Neural progenitor cell (in vitro differentiated cells): ENCODE measurements at regions not wholly inside any gene's neighbourhood (a gene's known extent, or its start where the extent isn't known, plus 50 kb on each side); places are given as distances from the start of the nearest gene placed in this dataset.

ENCODE experiments used
- DNase-seq: peaks from one replicate; pipeline ENCODE4 v3.0.0-alpha.2; 2016; ENCODE audit warnings: low spot score
- H2AFZ ChIP-seq: fragments of 200-600 bp; sonication (generic); replicated peaks from 2 replicates; pipeline ENCODE4 v1.6.1; 2016; ENCODE audit warnings: antibody characterized with exemption
- H3F3A ChIP-seq: fragments of 200-600 bp; sonication (generic); 2 replicates; pipeline ENCODE4 v1.6.1; 2016; ENCODE audit warnings: antibody characterized with exemption, low read depth
- H3K27ac ChIP-seq: fragments of 200-600 bp; sonication (generic); 2 replicates; pipeline ENCODE4 v1.5.1; 2016; ENCODE audit warnings: mild to moderate bottlenecking
- H3K27me3 ChIP-seq: fragments of 200-600 bp; sonication (generic); 2 replicates; pipeline ENCODE4 v1.6.1; 2016; ENCODE audit warnings: mild to moderate bottlenecking, moderate library complexity
- H3K36me3 ChIP-seq: fragments of 200-600 bp; sonication (generic); 2 replicates; pipeline ENCODE4 v1.5.1; 2016
- H3K4me1 ChIP-seq: fragments of 200-600 bp; sonication (generic); 2 replicates; pipeline ENCODE4 v1.6.1; 2016; ENCODE audit warnings: mixed run types
- H3K4me2 ChIP-seq: fragments of 200-600 bp; sonication (generic); 2 replicates; pipeline ENCODE4 v1.6.1; 2016
- H3K4me3 ChIP-seq: fragments of 200-600 bp; sonication (generic); 2 replicates; pipeline ENCODE4 v1.5.1; 2016
- H3K79me2 ChIP-seq: fragments of 200-600 bp; sonication (generic); 2 replicates; pipeline ENCODE4 v1.6.1; 2016; ENCODE audit warnings: low read depth
- H3K9ac ChIP-seq: fragments of 200-600 bp; sonication (generic); 2 replicates; pipeline ENCODE4 v1.6.1; 2016
- H3K9me3 ChIP-seq: fragments of 200-600 bp; sonication (generic); 2 replicates; pipeline ENCODE4 v1.5.1; 2016; ENCODE audit warnings: low read depth
- H4K20me1 ChIP-seq: fragments of 200-600 bp; sonication (generic); 2 replicates; pipeline ENCODE4 v1.6.1; 2016; ENCODE audit warnings: low read depth
- H3K27ac Mint-ChIP-seq: 3 replicates; pipeline ENCODE4 v1.8.0; 2021; ENCODE audit warnings: mixed read lengths
- H3K27me3 Mint-ChIP-seq: 2 replicates; pipeline ENCODE4 v1.8.0; 2022; ENCODE audit warnings: low read depth, mild to moderate bottlenecking, inconsistent platforms, moderate library complexity, mixed read lengths; ENCODE audit not compliant: insufficient read depth
- H3K36me3 Mint-ChIP-seq: 3 replicates; pipeline ENCODE4 v1.8.0; 2021; ENCODE audit warnings: mixed read lengths
- H3K4me1 Mint-ChIP-seq: 3 replicates; pipeline ENCODE4 v1.8.0; 2021; ENCODE audit warnings: mixed read lengths
- H3K4me3 Mint-ChIP-seq: 3 replicates; pipeline ENCODE4 v1.8.0; 2021; ENCODE audit warnings: mild to moderate bottlenecking, moderate library complexity, mixed read lengths
- H3K9me3 Mint-ChIP-seq: 3 replicates; pipeline ENCODE4 v1.8.0; 2020; ENCODE audit warnings: mixed read lengths
- EZH2 ChIP-seq: fragments of 200-600 bp; sonication (generic); IDR thresholded peaks from 2 replicates; pipeline ENCODE4 v1.6.1; 2017; ENCODE audit warnings: antibody characterized with exemption, mild to moderate bottlenecking, moderate library complexity
- EZH2phosphoT487 ChIP-seq: fragments of 200-600 bp; sonication (generic); IDR thresholded peaks from 2 replicates; pipeline ENCODE4 v1.6.1; 2017; ENCODE audit warnings: antibody characterized with exemption
- TF ChIP-seq, protein P1 (sequence below): fragments of 200-600 bp; sonication (generic); IDR thresholded peaks from 2 replicates; pipeline ENCODE4 v1.5.1; 2017; ENCODE audit warnings: antibody characterized with exemption, mild to moderate bottlenecking

DNA sequence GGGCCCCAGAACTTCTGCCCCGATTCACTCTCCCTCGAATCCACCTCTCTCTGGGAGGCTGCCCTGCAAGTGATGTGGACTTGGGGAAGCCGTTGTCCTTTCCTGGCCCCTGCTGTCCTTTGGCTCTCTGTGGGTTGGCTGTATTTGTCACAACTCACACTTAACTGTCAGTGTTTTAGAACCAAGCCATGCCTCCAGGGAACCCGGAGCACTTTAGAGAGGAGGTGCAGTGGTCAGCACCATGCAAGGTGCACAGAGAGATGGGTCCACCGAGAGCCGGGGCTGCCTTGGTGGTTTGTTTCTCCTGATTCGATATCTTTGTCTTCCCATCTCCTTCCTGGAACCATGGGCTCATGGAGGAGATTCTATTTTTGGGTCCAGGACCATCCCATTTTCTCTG is 129.5 kb upstream of the RTL1 start:
- Histone ChIP-seq H3K36me3 (no peaks in the 10 kb centered on the region), H3K4me3 (no peak overlapping the region), H4K20me1 (no peaks in the 10 kb centered on the region), H2AFZ (no peak overlapping the region), H3K9me3 (no peaks in the 10 kb centered on the region), H3K27ac (no peak overlapping the region), H3K27me3 (no peaks in the 10 kb centered on the region), H3K4me1 (no peaks in the 10 kb centered on the region), H3F3A (no peaks in the 10 kb centered on the region), H3K9ac (no peak overlapping the region), H3K79me2 (no peaks in the 10 kb centered on the region), H3K4me2 (no peak overlapping the region)
- H3K4me1 Mint-ChIP-seq: no peaks in the 10 kb centered on the region
- H3K36me3 Mint-ChIP-seq: peaks cover 1% of the 10 kb centered on the region
- H3K27ac Mint-ChIP-seq: no peak overlapping the region
- peaks cover 12% of the 10 kb centered on the region for H3K9me3 Mint-ChIP-seq
- TF ChIP-seq EZH2 (no peak), EZH2phosphoT487 (no peak)
- TF ChIP-seq, protein P1, sequence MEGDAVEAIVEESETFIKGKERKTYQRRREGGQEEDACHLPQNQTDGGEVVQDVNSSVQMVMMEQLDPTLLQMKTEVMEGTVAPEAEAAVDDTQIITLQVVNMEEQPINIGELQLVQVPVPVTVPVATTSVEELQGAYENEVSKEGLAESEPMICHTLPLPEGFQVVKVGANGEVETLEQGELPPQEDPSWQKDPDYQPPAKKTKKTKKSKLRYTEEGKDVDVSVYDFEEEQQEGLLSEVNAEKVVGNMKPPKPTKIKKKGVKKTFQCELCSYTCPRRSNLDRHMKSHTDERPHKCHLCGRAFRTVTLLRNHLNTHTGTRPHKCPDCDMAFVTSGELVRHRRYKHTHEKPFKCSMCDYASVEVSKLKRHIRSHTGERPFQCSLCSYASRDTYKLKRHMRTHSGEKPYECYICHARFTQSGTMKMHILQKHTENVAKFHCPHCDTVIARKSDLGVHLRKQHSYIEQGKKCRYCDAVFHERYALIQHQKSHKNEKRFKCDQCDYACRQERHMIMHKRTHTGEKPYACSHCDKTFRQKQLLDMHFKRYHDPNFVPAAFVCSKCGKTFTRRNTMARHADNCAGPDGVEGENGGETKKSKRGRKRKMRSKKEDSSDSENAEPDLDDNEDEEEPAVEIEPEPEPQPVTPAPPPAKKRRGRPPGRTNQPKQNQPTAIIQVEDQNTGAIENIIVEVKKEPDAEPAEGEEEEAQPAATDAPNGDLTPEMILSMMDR: no peak
- no peak overlapping the region for H3K4me3 Mint-ChIP-seq
- no peak for DNase-seq
- peaks cover 9% of the 10 kb centered on the region for H3K27me3 Mint-ChIP-seq

DNA sequence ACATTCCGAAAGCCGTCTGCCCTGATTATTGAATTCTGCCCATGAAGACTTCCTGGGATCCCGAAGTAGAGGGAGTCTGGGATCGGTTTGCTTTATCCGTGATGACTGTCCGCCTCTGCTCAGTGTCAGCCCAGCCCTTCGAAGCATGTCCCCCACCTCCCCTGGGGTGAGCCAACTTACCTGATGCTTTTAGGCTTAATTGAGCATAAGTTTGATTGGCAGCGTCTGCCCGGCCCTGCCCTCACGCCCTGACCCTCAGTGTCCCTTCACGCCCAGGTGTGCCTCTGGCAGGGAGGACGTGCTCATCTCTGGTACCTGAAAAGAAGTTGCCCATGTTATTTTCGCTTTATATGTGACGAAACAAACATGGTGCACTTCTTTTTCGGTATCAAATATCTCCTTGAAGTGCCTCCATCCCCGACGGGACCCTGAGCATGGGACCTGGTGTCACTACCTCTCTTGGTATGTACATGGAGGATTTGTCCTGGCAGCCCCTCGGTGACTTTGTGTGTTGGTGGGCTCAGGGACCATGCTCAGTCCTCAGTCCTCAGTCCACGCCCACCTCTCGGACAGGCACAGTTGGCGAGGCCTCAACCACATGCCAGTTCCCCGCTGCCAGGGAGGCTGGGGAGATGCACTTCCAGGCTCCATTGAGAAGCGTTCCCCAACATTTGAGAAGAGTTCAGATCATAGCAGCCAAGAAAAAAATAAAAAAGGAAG is 130.1 kb upstream of the RTL1 start:
- Mint-ChIP-seq H3K27me3 (peaks cover 9% of the 10 kb centered on the region), H3K4me1 (no peaks in the 10 kb centered on the region), H3K36me3 (peaks cover 1% of the 10 kb centered on the region), H3K9me3 (peaks cover 12% of the 10 kb centered on the region), H3K4me3 (no peak overlapping the region), H3K27ac (no peak overlapping the region)
- no peaks in the 10 kb centered on the region for H3K27me3 ChIP-seq
- no peak overlapping the region for H3K4me2 ChIP-seq
- H3K79me2 ChIP-seq: no peaks in the 10 kb centered on the region
- no peak overlapping the region for H3K9ac ChIP-seq
- H3K36me3 ChIP-seq: no peaks in the 10 kb centered on the region
- no peak overlapping the region for H2AFZ ChIP-seq
- H3F3A ChIP-seq: no peaks in the 10 kb centered on the region
- no peaks in the 10 kb centered on the region for H3K4me1 ChIP-seq
- no peak for TF ChIP-seq EZH2phosphoT487
- TF ChIP-seq, protein P1: no peak
- no peak for TF ChIP-seq EZH2
- H3K9me3 ChIP-seq: no peaks in the 10 kb centered on the region
- no peak overlapping the region for H3K4me3 ChIP-seq
- no peak for DNase-seq
- H3K27ac ChIP-seq: no peak overlapping the region
- no peaks in the 10 kb centered on the region for H4K20me1 ChIP-seq

DNA sequence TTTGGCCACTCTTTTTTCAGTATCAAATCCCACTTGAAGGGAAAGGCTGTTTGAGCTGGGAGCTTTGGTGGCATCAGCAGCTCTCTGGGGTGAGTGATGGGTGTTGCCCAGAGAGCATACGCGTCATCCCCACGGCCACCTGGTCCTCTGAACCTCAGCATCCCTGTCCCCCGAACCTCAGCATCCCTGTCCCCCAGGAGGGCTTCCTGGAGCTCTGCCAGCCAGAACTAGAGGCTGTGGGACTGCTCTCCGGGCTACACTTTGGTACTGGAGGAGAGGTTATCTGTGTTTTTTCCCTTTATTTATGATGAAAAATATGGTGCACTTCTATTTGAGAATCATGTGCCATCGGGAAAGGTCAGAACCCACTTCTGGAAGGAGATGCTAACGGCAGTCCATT is 131.5 kb upstream of the RTL1 start:
- H3K27me3 Mint-ChIP-seq: peaks cover 9% of the 10 kb centered on the region
- Histone ChIP-seq H3K27me3 (no peaks in the 10 kb centered on the region), H3K79me2 (no peaks in the 10 kb centered on the region), H3K9me3 (no peaks in the 10 kb centered on the region), H3F3A (no peaks in the 10 kb centered on the region), H3K36me3 (no peaks in the 10 kb centered on the region), H3K9ac (no peak overlapping the region), H3K27ac (no peak overlapping the region), H3K4me2 (no peak overlapping the region), H2AFZ (no peak overlapping the region), H3K4me1 (no peaks in the 10 kb centered on the region), H4K20me1 (no peaks in the 10 kb centered on the region), H3K4me3 (no peak overlapping the region)
- H3K4me3 Mint-ChIP-seq: no peak overlapping the region
- no peak overlapping the region for H3K27ac Mint-ChIP-seq
- TF ChIP-seq EZH2phosphoT487: no peak
- TF ChIP-seq EZH2: no peak
- TF ChIP-seq, protein P1: no peak
- H3K4me1 Mint-ChIP-seq: no peaks in the 10 kb centered on the region
- DNase-seq: no peak
- peaks cover 12% of the 10 kb centered on the region for H3K9me3 Mint-ChIP-seq
- H3K36me3 Mint-ChIP-seq: peaks cover 1% of the 10 kb centered on the region
